HepG2 (cell line): ENCODE measurements at regions not wholly inside any gene's neighbourhood (a gene's known extent, or its start where the extent isn't known, plus 50 kb on each side); places are given as distances from the start of the nearest gene placed in this dataset.

ENCODE experiments used
- ATAC-seq: fragments of 200-7000 bp; cut with Tn5 transposase; 3 replicates; pipeline ENCODE4 v1.9.1; 2020; ENCODE audit warnings: mild to moderate bottlenecking, moderate library complexity
- BruUV-seq: library from RNA; stranded (reverse); fragments of 400-500 nt; replicated peaks from 2 replicates; lab custom pipeline; 2021; lab: Mats Ljungman, UMichigan
- CTCF ChIA-PET: fragments of 300-600 bp; formaldehyde crosslinking; extraction: SDS; loops from one replicate; lab custom pipeline; 2021; ENCODE audit warnings: low total read pairs, inconsistent platforms, low intra/inter-chr PET ratio; lab: Yijun Ruan, JAX
- POLR2A ChIA-PET: fragments of 350-600 bp; sonication (Branson Sonifier 250); formaldehyde crosslinking; loops from one replicate; lab custom pipeline; 2020; ENCODE audit warnings: antibody characterized with exemption, inconsistent platforms; lab: Yijun Ruan, JAX
- DNase-seq: peaks from one replicate; pipeline ENCODE4 v3.0.0-alpha.2; 2015; ENCODE audit warnings: low spot score
- FAIRE-seq: peaks from 3 replicates; lab custom pipeline; 2011; peaks lifted over from hg19 to GRCh38; lab: Jason Lieb, UNC
- H2AFZ ChIP-seq: one replicate; pipeline ENCODE4 v1.6.1; 2011; ENCODE audit warnings: low read length, inconsistent platforms
- H3K27ac ChIP-seq: fragments of 300-600 bp; 3 replicates; pipeline ENCODE4 v1.8.0; 2011; ENCODE audit warnings: mixed run types, mild to moderate bottlenecking, mixed read lengths, low read length, inconsistent platforms; ENCODE audit not compliant: insufficient read depth; ENCODE audit errors: extremely low read length
- H3K27me3 ChIP-seq, 2 experiments: fragments of 200-600 bp in 1 of 2; 2 replicates in 1 of 2; 3 replicates in 1 of 2; pipeline versions ENCODE4 v1.6.0 to v1.8.0; 2011; ENCODE audit warnings: low read length in 2 of 2, mild to moderate bottlenecking in 2 of 2, moderate library complexity in 2 of 2, inconsistent platforms in 1 of 2; ENCODE audit not compliant: insufficient read depth in 2 of 2, control insufficient read depth in 1 of 2
- H3K36me3 ChIP-seq, 2 experiments: fragments of 200-600 bp in 1 of 2; replicated peaks in 1 of 2; 2 replicates in 1 of 2; 3 replicates in 1 of 2; pipeline versions ENCODE4 v1.5.1 to v1.8.0; 2011; ENCODE audit warnings: low read length in 2 of 2, inconsistent platforms in 1 of 2; ENCODE audit not compliant: insufficient read depth in 2 of 2, control insufficient read depth in 1 of 2
- H3K4me1 ChIP-seq: 2 replicates; pipeline ENCODE4 v1.5.1; 2012; ENCODE audit warnings: low read length, inconsistent platforms; ENCODE audit not compliant: insufficient read depth
- H3K4me2 ChIP-seq: 2 replicates; pipeline ENCODE4 v1.6.0; 2011; ENCODE audit warnings: low read depth, low read length, inconsistent platforms
- H3K4me3 ChIP-seq, 3 experiments: fragments of 200-600 bp in 1 of 3; sonication (generic), shearing (Covaris generic) in 1 of 3; replicated peaks in 1 of 3; 2 replicates each; pipeline ENCODE4 v1.5.1; 2011 to 2016; ENCODE audit warnings: low read length in 3 of 3, inconsistent platforms in 2 of 3, low read depth in 2 of 3, mild to moderate bottlenecking in 2 of 3, control low read depth in 1 of 3, mixed read lengths in 1 of 3; ENCODE audit not compliant: insufficient read depth in 1 of 3
- H3K79me2 ChIP-seq: one replicate; pipeline ENCODE4 v1.6.1; 2011; ENCODE audit warnings: low read length, inconsistent platforms; ENCODE audit not compliant: insufficient read depth
- H3K9ac ChIP-seq: 2 replicates; pipeline ENCODE4 v1.6.0; 2011; ENCODE audit warnings: mild to moderate bottlenecking, low read depth, low read length, inconsistent platforms; ENCODE audit not compliant: insufficient read depth
- H3K9me3 ChIP-seq: 2 replicates; pipeline ENCODE4 v1.5.1; 2012; ENCODE audit warnings: mild to moderate bottlenecking, low read length
- H4K20me1 ChIP-seq: 2 replicates; pipeline ENCODE4 v1.6.0; 2011; ENCODE audit warnings: inconsistent platforms, mild to moderate bottlenecking, low read length, moderate library complexity; ENCODE audit not compliant: insufficient read depth
- DNMT3B ChIP-seq: conservative IDR thresholded peaks from 2 replicates; pipeline ENCODE4 v1.6.1; 2016; ENCODE audit warnings: missing biosample characterization, control low read depth
- HDAC6 ChIP-seq: fragments of 200-600 bp; sonication (generic); IDR thresholded peaks from 2 replicates; pipeline ENCODE4 v1.7.0; 2017; ENCODE audit warnings: mild to moderate bottlenecking, antibody characterized with exemption, low read length, low read depth
- ISL2 ChIP-seq: sonication (generic); formaldehyde crosslinking; IDR thresholded peaks from 2 replicates; pipeline ENCODE4 v1.5.0; 2020; ENCODE audit warnings: missing genetic modification reagents
- JUNB ChIP-seq: sonication (generic); formaldehyde crosslinking; IDR thresholded peaks from 2 replicates; pipeline ENCODE4 v1.8.0; 2022; ENCODE audit warnings: missing genetic modification reagents, mild to moderate bottlenecking, borderline replicate concordance
- NPAS2 ChIP-seq: sonication (generic); formaldehyde crosslinking; IDR thresholded peaks from 2 replicates; pipeline ENCODE4 v1.8.0; 2022; ENCODE audit warnings: mild to moderate bottlenecking, missing genetic modification reagents, borderline replicate concordance
- NR2C2 ChIP-seq: sonication (generic); formaldehyde crosslinking; IDR thresholded peaks from 2 replicates; pipeline ENCODE4 v1.4.0; 2020; ENCODE audit warnings: missing genetic modification reagents, mild to moderate bottlenecking, moderate library complexity, borderline replicate concordance
- PAF1 ChIP-seq: IDR thresholded peaks from 2 replicates; pipeline ENCODE4 v1.6.1; 2016; ENCODE audit warnings: missing genetic modification reagents, missing compliant biosample characterization
- REXO4 ChIP-seq: sonication (generic); formaldehyde crosslinking; IDR thresholded peaks from 2 replicates; pipeline ENCODE4 v1.8.0; 2022; ENCODE audit warnings: missing genetic modification reagents, mild to moderate bottlenecking, borderline replicate concordance
- SMYD3 ChIP-seq: sonication (generic); formaldehyde crosslinking; IDR thresholded peaks from 2 replicates; pipeline ENCODE4 v1.8.1; 2023; ENCODE audit warnings: mild to moderate bottlenecking, missing genetic modification reagents
- ZIK1 ChIP-seq: sonication (generic); formaldehyde crosslinking; IDR thresholded peaks from 2 replicates; pipeline ENCODE4 v1.5.0; 2020; ENCODE audit warnings: mild to moderate bottlenecking, low read depth, missing genetic modification reagents, borderline replicate concordance
- ZNF10 ChIP-seq: sonication (generic); formaldehyde crosslinking; IDR thresholded peaks from 2 replicates; pipeline ENCODE4 v1.4.0; 2020; ENCODE audit warnings: mild to moderate bottlenecking, low read depth, missing genetic modification reagents, borderline replicate concordance
- ZNF264 ChIP-seq: sonication (generic); formaldehyde crosslinking; IDR thresholded peaks from 2 replicates; pipeline ENCODE4 v1.4.0; 2020; ENCODE audit warnings: missing genetic modification reagents
- ZNF329 ChIP-seq: sonication (generic); formaldehyde crosslinking; IDR thresholded peaks from 2 replicates; pipeline ENCODE4 v1.9.0; 2021; ENCODE audit warnings: low read depth, mild to moderate bottlenecking, missing genetic modification reagents
- ZNF354B ChIP-seq: sonication (generic); formaldehyde crosslinking; IDR thresholded peaks from 2 replicates; pipeline ENCODE4 v1.8.0; 2022; ENCODE audit warnings: mild to moderate bottlenecking, missing genetic modification reagents
- ZNF451 ChIP-seq: sonication (generic); formaldehyde crosslinking; IDR thresholded peaks from 2 replicates; pipeline ENCODE4 v1.5.0; 2020; ENCODE audit warnings: mild to moderate bottlenecking, missing genetic modification reagents
- ZNF737 ChIP-seq: sonication (generic); formaldehyde crosslinking; IDR thresholded peaks from 2 replicates; pipeline ENCODE4 v1.5.0; 2020; ENCODE audit warnings: missing genetic modification reagents, mild to moderate bottlenecking, borderline replicate concordance
- WGBS: methylation state at CpG from one replicate; pipeline ENCODE4 v1.1.6; 2017; ENCODE audit warnings: low lambda C conversion rate; 5-methylcytosine and 5-hydroxymethylcytosine counted together
- in situ Hi-C: cut with HindIII; loops from 2 replicates; pipeline ENCODE4 v1.10.0; 2017; ENCODE audit warnings: low pct_unique_long_range_greater_than_20kb; ENCODE audit not compliant: extremely low pct_ligation_motif_present
- intact Hi-C: fragments of 100-400 bp; cut with micrococcal nuclease; formaldehyde crosslinking; loops from one replicate; pipeline ENCODE4 v1.10.0; 2022; ENCODE audit not compliant: unreplicated experiment
- TF ChIP-seq, protein P1 (sequence below): IDR thresholded peaks from 2 replicates; pipeline ENCODE4 v1.6.1; 2016; ENCODE audit warnings: missing biosample characterization, missing genetic modification reagents, low read depth
- TF ChIP-seq, protein P2 (sequence below): sonication (generic); formaldehyde crosslinking; IDR thresholded peaks from 2 replicates; pipeline ENCODE4 v1.4.0; 2020; ENCODE audit warnings: mild to moderate bottlenecking, missing genetic modification reagents
- TF ChIP-seq, protein P3 (sequence below), 2 experiments: sonication (generic) in 1 of 2; formaldehyde crosslinking in 1 of 2; IDR thresholded peaks; 2 replicates each; pipeline versions ENCODE4 v1.5.1 to v1.6.1; 2011 to 2020; ENCODE audit warnings: borderline replicate concordance in 1 of 2, low read depth in 1 of 2, low read length in 1 of 2, mild to moderate bottlenecking in 1 of 2, missing genetic modification reagents in 1 of 2, moderate library complexity in 1 of 2
- TF ChIP-seq, protein P4 (sequence below): sonication (generic); formaldehyde crosslinking; IDR thresholded peaks from 2 replicates; pipeline ENCODE4 v1.9.0; 2021; ENCODE audit warnings: missing genetic modification reagents, mild to moderate bottlenecking, borderline replicate concordance

DNA sequence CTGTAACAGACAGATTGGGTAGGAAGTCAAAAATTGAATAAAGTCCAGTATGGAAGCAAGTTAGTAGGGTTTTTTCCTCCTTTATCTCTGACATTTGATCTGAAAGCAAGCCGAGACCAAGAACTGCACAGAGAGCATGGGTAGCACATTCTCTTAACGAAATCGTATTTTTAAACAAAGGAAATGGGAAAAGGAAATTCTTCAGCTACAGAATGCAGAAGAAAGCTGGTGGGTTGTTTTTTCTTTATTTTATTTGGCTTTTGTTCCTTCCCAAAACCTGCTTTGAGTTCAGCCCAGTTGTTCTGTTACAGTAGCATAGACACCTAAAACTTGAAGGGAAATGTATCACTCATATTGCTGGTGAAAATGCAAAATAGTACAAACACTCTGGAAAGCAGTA, 397.0 kb downstream of the GBE1 start:
- WGBS = 2% methylated on average over 3 of the region's 3 CpGs
- no peak for FAIRE-seq
- no peak overlapping the region for H3K4me2 ChIP-seq

More for the DNA sequence above, 397.0 kb downstream of the GBE1 start:
- Histone ChIP-seq H4K20me1 (no peaks in the 10 kb centered on the region), H3K27me3 (no peaks in the 10 kb centered on the region), H3K36me3 (no peaks in the 10 kb centered on the region), H3K9me3 (no peaks in the 10 kb centered on the region), H2AFZ (no peak overlapping the region), H3K9ac (no peak overlapping the region), H3K27ac (no peak overlapping the region), H3K4me1 (no peaks in the 10 kb centered on the region), H3K4me3 (no peak overlapping the region), H3K79me2 (no peaks in the 10 kb centered on the region)
- intact Hi-C loops (no loop called here), in situ Hi-C loops (no loop called here)
- CTCF ChIA-PET = no interaction called here
- ATAC-seq = no peak
- TF ChIP-seq PAF1 (CRISPR knock-in tag) (no peak), ZNF737 (no peak), REXO4 (no peak), NPAS2 (CRISPR knock-in tag) (no peak), NR2C2 (CRISPR knock-in tag) (no peak), ISL2 (CRISPR knock-in tag) (no peak), ZNF10 (CRISPR knock-in tag) (no peak), JUNB (CRISPR knock-in tag) (no peak), ZIK1 (CRISPR knock-in tag) (no peak), ZNF451 (CRISPR knock-in tag) (no peak), ZNF329 (CRISPR knock-in tag) (no peak), SMYD3 (CRISPR knock-in tag) (no peak), HDAC6 (no peak), ZNF264 (CRISPR knock-in tag) (no peak), ZNF354B (CRISPR knock-in tag) (no peak), DNMT3B (CRISPR knock-in tag) (no peak)
- TF ChIP-seq, protein P1, sequence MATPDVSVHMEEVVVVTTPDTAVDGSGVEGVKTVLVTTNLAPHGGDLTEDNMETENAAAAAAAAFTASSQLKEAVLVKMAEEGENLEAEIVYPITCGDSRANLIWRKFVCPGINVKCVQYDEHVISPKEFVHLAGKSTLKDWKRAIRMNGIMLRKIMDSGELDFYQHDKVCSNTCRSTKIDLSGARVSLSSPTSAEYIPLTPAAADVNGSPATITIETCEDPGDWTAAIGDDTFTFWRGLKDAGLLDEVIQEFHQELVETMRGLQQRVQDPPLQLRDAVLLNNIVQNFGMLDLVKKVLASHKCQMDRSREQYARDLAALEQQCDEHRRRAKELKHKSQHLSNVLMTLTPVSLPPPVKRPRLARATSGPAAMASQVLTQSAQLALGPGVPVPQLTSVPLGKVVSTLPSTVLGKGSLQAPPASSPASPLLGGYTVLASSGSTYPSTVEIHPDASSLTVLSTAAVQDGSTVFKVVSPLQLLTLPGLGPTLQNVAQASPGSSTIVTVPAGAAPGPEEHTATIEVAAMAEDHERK (CRISPR knock-in tag) = no peak
- TF ChIP-seq, protein P2, sequence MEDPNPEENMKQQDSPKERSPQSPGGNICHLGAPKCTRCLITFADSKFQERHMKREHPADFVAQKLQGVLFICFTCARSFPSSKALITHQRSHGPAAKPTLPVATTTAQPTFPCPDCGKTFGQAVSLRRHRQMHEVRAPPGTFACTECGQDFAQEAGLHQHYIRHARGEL = no peak
- TF ChIP-seq, protein P3, sequence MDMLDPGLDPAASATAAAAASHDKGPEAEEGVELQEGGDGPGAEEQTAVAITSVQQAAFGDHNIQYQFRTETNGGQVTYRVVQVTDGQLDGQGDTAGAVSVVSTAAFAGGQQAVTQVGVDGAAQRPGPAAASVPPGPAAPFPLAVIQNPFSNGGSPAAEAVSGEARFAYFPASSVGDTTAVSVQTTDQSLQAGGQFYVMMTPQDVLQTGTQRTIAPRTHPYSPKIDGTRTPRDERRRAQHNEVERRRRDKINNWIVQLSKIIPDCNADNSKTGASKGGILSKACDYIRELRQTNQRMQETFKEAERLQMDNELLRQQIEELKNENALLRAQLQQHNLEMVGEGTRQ (IDR thresholded peaks at IDR 0.05; ENCODE audit: low read depth, low read length) = no peak
- TF ChIP-seq, protein P3 (CRISPR knock-in tag; IDR thresholded peaks at IDR 0.05; ENCODE audit: borderline replicate concordance) = no peak
- TF ChIP-seq, protein P4, sequence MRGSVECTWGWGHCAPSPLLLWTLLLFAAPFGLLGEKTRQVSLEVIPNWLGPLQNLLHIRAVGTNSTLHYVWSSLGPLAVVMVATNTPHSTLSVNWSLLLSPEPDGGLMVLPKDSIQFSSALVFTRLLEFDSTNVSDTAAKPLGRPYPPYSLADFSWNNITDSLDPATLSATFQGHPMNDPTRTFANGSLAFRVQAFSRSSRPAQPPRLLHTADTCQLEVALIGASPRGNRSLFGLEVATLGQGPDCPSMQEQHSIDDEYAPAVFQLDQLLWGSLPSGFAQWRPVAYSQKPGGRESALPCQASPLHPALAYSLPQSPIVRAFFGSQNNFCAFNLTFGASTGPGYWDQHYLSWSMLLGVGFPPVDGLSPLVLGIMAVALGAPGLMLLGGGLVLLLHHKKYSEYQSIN (CRISPR knock-in tag) = no peak
- no TSS peak for BruUV-seq
- POLR2A ChIA-PET = no interaction called here
- DNase-seq = no peak
